ENCODE measurements at regions not wholly inside any gene's neighbourhood (a gene's known extent, or its start where the extent isn't known, plus 50 kb on each side); places are given as distances from the start of the nearest gene placed in this dataset.

DNA sequence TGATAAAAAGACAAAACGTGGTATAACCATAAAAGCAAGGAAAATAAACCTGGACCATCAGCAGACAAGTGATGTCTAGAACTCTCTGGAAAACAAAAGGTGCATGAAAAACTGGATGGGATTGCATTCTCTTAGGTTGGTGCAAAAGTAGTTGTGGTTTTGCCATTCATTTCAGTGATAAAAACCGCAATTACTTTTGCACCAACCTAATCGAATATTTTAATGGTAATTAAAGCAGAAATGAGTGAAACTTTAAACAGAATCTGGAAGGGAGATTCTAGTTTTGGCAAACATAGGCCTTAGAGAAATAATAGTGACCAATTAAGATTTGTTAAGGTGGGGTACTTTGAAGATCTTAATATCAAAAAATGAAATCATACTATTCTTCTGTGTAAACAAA, 800.8 kb upstream of the GYPC start:
- H3K4me1 ChIP-seq (ENCODE audit: control insufficient read depth in 1 of 2, extremely low read depth in 1 of 2, insufficient read depth in 2 of 2, low read length in 2 of 2) = no peaks in the 10 kb centered on the region
- H3K9me3 ChIP-seq = no peaks in the 10 kb centered on the region
- Mint-ChIP-seq H3K36me3 (no peaks in the 10 kb centered on the region), H3K9me3 (peaks cover under 1 to 8% (median 6%) of the 10 kb centered on the region in 3 donors), H3K27me3 (peaks cover 0 to 4% of the 10 kb centered on the region in 2 donors), H3K27ac (no peak overlapping the region), H3K4me1 (no peaks in the 10 kb centered on the region), H3K4me3 (no peak overlapping the region)
- CTCF ChIA-PET = no interaction called here
- no peaks in the 10 kb centered on the region for H3K36me3 ChIP-seq (ENCODE audit: control insufficient read depth in 2 of 2, extremely low read depth in 1 of 2, insufficient read depth in 1 of 2, low read length in 1 of 2)
- H3K27me3 ChIP-seq (replicated peaks in 1 of 2; ENCODE audit: control insufficient read depth in 2 of 2, extremely low read depth in 1 of 2, insufficient read depth in 2 of 2, low read length in 1 of 2) = no peaks in the 10 kb centered on the region
- ATAC-seq (replicated peaks in 1 of 4) (no peak), DNase-seq (no peak)
- POLR2A ChIA-PET = no interaction called here
- H3K27ac ChIP-seq (ENCODE audit: low read length) = no peak overlapping the region
- no peak overlapping the region for H3K4me3 ChIP-seq (ENCODE audit: control insufficient read depth in 1 of 2, extremely low read depth in 1 of 2, low read length in 1 of 2)
- no CpG with 5 or more reads among the region's 3 CpGs for WGBS (ENCODE audit: insufficient coverage)

DNA sequence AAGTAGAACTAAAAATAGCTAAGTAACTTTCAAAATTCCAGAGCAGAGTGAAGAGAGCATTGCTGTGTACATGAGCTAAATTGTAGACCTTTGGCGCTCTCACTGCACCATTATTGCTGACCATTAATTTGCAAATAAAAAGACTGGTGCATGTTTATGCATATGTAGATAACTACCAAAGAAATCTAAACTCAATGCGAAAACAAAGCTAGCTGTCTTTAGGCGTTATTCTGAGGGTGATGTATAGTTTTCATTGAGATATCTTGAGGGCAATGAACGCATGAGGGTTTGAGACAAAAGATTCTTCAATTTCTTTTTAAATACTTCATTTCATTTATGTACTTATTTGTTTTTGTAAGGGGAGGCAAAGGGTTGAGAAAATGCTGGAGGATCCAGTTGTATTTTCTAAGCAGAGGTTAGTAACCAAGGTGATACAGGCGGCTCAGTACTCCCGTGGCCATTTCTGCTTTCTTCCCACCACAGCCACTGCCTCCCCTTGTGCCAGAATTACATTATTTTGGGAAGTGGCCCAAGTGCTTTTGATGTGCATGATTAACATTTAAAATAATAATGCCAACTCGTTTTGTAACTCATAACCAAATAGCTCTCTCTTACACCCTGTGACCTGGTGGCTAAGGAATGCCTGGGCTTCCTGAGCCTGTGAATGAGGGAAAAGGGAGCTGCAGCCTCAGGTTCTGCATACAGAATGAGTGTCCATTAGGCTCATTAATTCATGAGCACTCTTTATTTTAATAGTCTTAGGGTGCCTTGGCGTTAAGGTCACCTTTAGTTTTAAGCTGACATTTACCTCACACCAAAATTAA, 797.8 kb upstream of the GYPC start:
- H3K4me3 ChIP-seq (ENCODE audit: control insufficient read depth in 1 of 2, extremely low read depth in 1 of 2, low read length in 1 of 2) = no peak overlapping the region
- DNase-seq (no peak), ATAC-seq (replicated peaks in 1 of 4) (no peak)
- Mint-ChIP-seq H3K4me3 (no peak overlapping the region), H3K27me3 (no peaks in the 10 kb centered on the region), H3K9me3 (peaks cover 0 to 8% (median 6%) of the 10 kb centered on the region in 3 donors), H3K36me3 (no peaks in the 10 kb centered on the region), H3K27ac (no peak overlapping the region), H3K4me1 (no peaks in the 10 kb centered on the region)
- H3K36me3 ChIP-seq (ENCODE audit: control insufficient read depth in 2 of 2, extremely low read depth in 1 of 2, insufficient read depth in 1 of 2, low read length in 1 of 2) = no peaks in the 10 kb centered on the region
- no peaks in the 10 kb centered on the region for H3K27me3 ChIP-seq (replicated peaks in 1 of 2; ENCODE audit: control insufficient read depth in 2 of 2, extremely low read depth in 1 of 2, insufficient read depth in 2 of 2, low read length in 1 of 2)
- WGBS (ENCODE audit: insufficient coverage) = 75% methylated on average over 1 of the region's 8 CpGs
- H3K9me3 ChIP-seq = no peaks in the 10 kb centered on the region
- no peaks in the 10 kb centered on the region for H3K4me1 ChIP-seq (ENCODE audit: control insufficient read depth in 1 of 2, extremely low read depth in 1 of 2, insufficient read depth in 2 of 2, low read length in 2 of 2)
- H3K27ac ChIP-seq (ENCODE audit: low read length) = no peak overlapping the region
- ChIA-PET CTCF (no interaction called here), POLR2A (no interaction called here)

DNA sequence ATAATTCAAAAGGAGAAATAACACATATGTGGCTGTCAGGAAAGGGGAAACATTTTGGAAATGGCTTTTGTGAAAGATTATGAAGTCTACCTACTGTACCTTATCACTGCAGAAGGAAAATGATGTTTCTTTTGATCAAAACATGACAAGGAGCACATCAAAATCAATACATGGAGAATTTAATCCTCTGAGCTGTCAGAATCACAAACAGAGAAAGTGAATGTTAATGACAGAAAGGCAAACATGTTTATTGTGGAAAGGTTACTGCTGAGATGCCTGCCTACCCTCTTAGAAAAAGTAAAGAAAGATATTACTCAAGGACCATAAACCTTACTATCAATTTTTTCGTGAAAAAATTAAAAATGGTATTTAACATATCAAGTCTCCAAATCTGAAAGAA, 794.5 kb upstream of the GYPC start:
- CTCF ChIA-PET = no interaction called here
- H3K9me3 ChIP-seq = no peaks in the 10 kb centered on the region
- H3K4me1 ChIP-seq (ENCODE audit: control insufficient read depth in 1 of 2, extremely low read depth in 1 of 2, insufficient read depth in 2 of 2, low read length in 2 of 2) = no peaks in the 10 kb centered on the region
- no peak for ATAC-seq (replicated peaks in 1 of 4)
- H3K4me1 Mint-ChIP-seq = no peaks in the 10 kb centered on the region
- H3K4me3 Mint-ChIP-seq = no peak overlapping the region
- H3K27me3 Mint-ChIP-seq = no peaks in the 10 kb centered on the region
- H3K4me3 ChIP-seq (ENCODE audit: control insufficient read depth in 1 of 2, extremely low read depth in 1 of 2, low read length in 1 of 2) = no peak overlapping the region
- peaks cover 0 to 9% (median 5%) of the 10 kb centered on the region in 3 donors for H3K9me3 Mint-ChIP-seq
- POLR2A ChIA-PET = no interaction called here
- no peak for DNase-seq
- H3K36me3 ChIP-seq (ENCODE audit: control insufficient read depth in 2 of 2, extremely low read depth in 1 of 2, insufficient read depth in 1 of 2, low read length in 1 of 2) = no peaks in the 10 kb centered on the region
- no CpG with 5 or more reads among the region's 1 CpG for WGBS (ENCODE audit: insufficient coverage)
- no peaks in the 10 kb centered on the region for H3K36me3 Mint-ChIP-seq
- no peaks in the 10 kb centered on the region for H3K27me3 ChIP-seq (replicated peaks in 1 of 2; ENCODE audit: control insufficient read depth in 2 of 2, extremely low read depth in 1 of 2, insufficient read depth in 2 of 2, low read length in 1 of 2)
- H3K27ac Mint-ChIP-seq = no peak overlapping the region
- H3K27ac ChIP-seq (ENCODE audit: low read length) = no peak overlapping the region

DNA sequence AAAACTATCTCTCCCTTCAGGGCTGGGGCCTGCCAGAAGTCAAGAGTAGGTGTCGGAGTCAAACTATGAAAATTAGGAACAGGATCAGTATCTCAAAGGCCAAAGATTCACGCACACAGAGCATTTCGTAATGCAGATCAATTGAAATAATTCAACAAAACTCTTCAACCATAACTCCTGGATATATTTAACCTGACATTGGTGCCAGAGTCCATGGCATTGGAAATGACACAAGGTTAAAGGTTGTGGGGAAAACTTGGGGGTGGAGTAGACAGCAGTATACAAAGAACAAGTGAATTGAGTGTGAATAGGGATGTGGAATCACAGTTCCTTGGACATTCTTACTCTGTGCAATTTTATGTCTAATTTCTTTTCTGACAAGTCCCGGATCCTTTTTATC, 788.0 kb upstream of the GYPC start:
- no peaks in the 10 kb centered on the region for H3K4me1 Mint-ChIP-seq
- no peak overlapping the region for H3K27ac Mint-ChIP-seq
- ATAC-seq (replicated peaks in 1 of 4) (no peak), DNase-seq (no peak)
- H3K27ac ChIP-seq (ENCODE audit: low read length) = no peak overlapping the region
- H3K9me3 Mint-ChIP-seq = peaks cover 0 to 4% (median 0%) of the 10 kb centered on the region in 3 donors
- CTCF ChIA-PET = no interaction called here
- no peak overlapping the region for H3K4me3 ChIP-seq (ENCODE audit: control insufficient read depth in 1 of 2, extremely low read depth in 1 of 2, low read length in 1 of 2)
- H3K4me3 Mint-ChIP-seq = no peak overlapping the region
- H3K9me3 ChIP-seq = no peaks in the 10 kb centered on the region
- WGBS (ENCODE audit: insufficient coverage) = no CpG with 5 or more reads among the region's 4 CpGs
- POLR2A ChIA-PET = no interaction called here
- no peaks in the 10 kb centered on the region for H3K36me3 ChIP-seq (ENCODE audit: control insufficient read depth in 2 of 2, extremely low read depth in 1 of 2, insufficient read depth in 1 of 2, low read length in 1 of 2)
- H3K4me1 ChIP-seq (ENCODE audit: control insufficient read depth in 1 of 2, extremely low read depth in 1 of 2, insufficient read depth in 2 of 2, low read length in 2 of 2) = no peaks in the 10 kb centered on the region
- H3K36me3 Mint-ChIP-seq = no peaks in the 10 kb centered on the region
- H3K27me3 Mint-ChIP-seq = no peaks in the 10 kb centered on the region
- H3K27me3 ChIP-seq (replicated peaks in 1 of 2; ENCODE audit: control insufficient read depth in 2 of 2, extremely low read depth in 1 of 2, insufficient read depth in 2 of 2, low read length in 1 of 2) = no peaks in the 10 kb centered on the region

DNA sequence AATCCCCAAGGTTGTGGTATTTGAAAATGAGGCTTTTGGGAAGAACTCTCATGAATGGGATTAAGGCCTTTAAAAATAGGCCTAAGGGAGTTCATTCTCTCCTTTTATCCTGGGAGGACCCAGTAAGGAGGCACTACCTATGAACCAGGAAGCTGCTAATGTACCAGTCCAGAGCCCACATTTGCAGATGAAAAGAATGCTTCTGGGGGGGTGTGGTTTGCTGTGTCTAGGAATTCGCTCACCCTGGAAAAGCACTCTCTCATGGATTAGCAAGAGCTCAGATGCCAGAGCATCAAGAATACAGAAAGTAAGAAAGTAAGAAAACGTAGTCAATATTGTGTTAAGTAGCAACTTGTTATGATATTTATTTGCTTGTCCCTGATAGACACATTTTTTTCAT, 785.7 kb upstream of the GYPC start:
- Mint-ChIP-seq H3K4me1 (no peaks in the 10 kb centered on the region), H3K36me3 (no peaks in the 10 kb centered on the region), H3K9me3 (peaks cover 0 to 4% (median 0%) of the 10 kb centered on the region in 3 donors), H3K27me3 (no peaks in the 10 kb centered on the region), H3K4me3 (no peak overlapping the region), H3K27ac (no peak overlapping the region)
- no peaks in the 10 kb centered on the region for H3K27me3 ChIP-seq (replicated peaks in 1 of 2; ENCODE audit: control insufficient read depth in 2 of 2, extremely low read depth in 1 of 2, insufficient read depth in 2 of 2, low read length in 1 of 2)
- no peak overlapping the region for H3K4me3 ChIP-seq (ENCODE audit: control insufficient read depth in 1 of 2, extremely low read depth in 1 of 2, low read length in 1 of 2)
- H3K36me3 ChIP-seq (ENCODE audit: control insufficient read depth in 2 of 2, extremely low read depth in 1 of 2, insufficient read depth in 1 of 2, low read length in 1 of 2) = no peaks in the 10 kb centered on the region
- WGBS (ENCODE audit: insufficient coverage) = no CpG with 5 or more reads among the region's 2 CpGs
- ChIA-PET CTCF (no interaction called here), POLR2A (no interaction called here)
- DNase-seq = no peak
- H3K27ac ChIP-seq (ENCODE audit: low read length) = no peak overlapping the region
- H3K9me3 ChIP-seq = no peaks in the 10 kb centered on the region
- H3K4me1 ChIP-seq (ENCODE audit: control insufficient read depth in 1 of 2, extremely low read depth in 1 of 2, insufficient read depth in 2 of 2, low read length in 2 of 2) = no peaks in the 10 kb centered on the region
- no peak for ATAC-seq (replicated peaks in 1 of 4)

DNA sequence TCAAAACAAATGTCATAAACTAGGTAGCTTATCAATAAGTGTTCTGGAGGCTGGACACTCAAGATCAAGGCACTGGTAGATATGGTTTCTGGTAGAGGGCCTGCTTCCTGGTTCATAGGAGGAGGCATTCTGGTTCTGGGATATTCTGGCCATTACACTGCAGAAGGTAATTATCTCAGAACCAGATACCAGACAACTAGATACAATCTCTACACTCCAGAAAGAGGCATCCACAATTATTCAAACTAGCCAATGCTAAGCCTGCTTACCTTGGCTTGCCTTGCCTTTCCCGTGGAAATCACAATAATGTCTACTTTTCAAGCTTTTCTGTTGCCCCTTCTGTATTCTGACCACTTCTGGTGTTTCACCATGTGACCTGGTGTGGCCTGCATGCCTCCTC, 785.2 kb upstream of the GYPC start:
- DNase-seq (no peak), ATAC-seq (replicated peaks in 1 of 4) (no peak)
- CTCF ChIA-PET = no interaction called here
- H3K27me3 Mint-ChIP-seq = no peaks in the 10 kb centered on the region
- no peaks in the 10 kb centered on the region for H3K27me3 ChIP-seq (replicated peaks in 1 of 2; ENCODE audit: control insufficient read depth in 2 of 2, extremely low read depth in 1 of 2, insufficient read depth in 2 of 2, low read length in 1 of 2)
- no peak overlapping the region for H3K27ac ChIP-seq (ENCODE audit: low read length)
- H3K4me3 Mint-ChIP-seq = no peak overlapping the region
- WGBS (ENCODE audit: insufficient coverage) = 22% methylated on average over 1 of the region's 1 CpG
- H3K9me3 ChIP-seq = no peaks in the 10 kb centered on the region
- H3K27ac Mint-ChIP-seq = no peak overlapping the region
- POLR2A ChIA-PET = no interaction called here
- peaks cover 0 to 4% (median 0%) of the 10 kb centered on the region in 3 donors for H3K9me3 Mint-ChIP-seq
- no peaks in the 10 kb centered on the region for H3K36me3 ChIP-seq (ENCODE audit: control insufficient read depth in 2 of 2, extremely low read depth in 1 of 2, insufficient read depth in 1 of 2, low read length in 1 of 2)
- H3K36me3 Mint-ChIP-seq = no peaks in the 10 kb centered on the region
- no peaks in the 10 kb centered on the region for H3K4me1 ChIP-seq (ENCODE audit: control insufficient read depth in 1 of 2, extremely low read depth in 1 of 2, insufficient read depth in 2 of 2, low read length in 2 of 2)
- no peak overlapping the region for H3K4me3 ChIP-seq (ENCODE audit: control insufficient read depth in 1 of 2, extremely low read depth in 1 of 2, low read length in 1 of 2)
- no peaks in the 10 kb centered on the region for H3K4me1 Mint-ChIP-seq

DNA sequence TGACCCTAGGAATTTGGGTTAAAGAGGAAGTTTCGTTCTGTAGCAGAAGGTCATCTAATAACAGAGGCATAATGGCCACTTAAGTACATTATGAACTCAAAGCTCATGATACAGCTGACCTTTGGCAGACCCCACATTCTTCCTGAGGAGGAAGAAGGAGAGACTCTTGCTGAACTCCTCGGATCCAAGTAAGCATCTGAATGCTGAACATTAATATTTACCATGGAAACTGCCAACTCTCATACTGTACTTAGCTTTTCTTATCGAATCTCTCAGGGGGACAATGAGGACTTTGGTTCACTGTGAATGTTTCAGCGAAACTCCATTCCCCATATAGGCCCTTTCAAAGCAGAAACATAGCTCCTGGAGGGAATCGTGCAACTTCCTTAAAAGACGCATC, 781.4 kb upstream of the GYPC start:
- ATAC-seq (replicated peaks in 1 of 4) (no peak), DNase-seq (no peak)
- Histone ChIP-seq H3K4me1 (ENCODE audit: control insufficient read depth in 1 of 2, extremely low read depth in 1 of 2, insufficient read depth in 2 of 2, low read length in 2 of 2) (no peaks in the 10 kb centered on the region), H3K27me3 (replicated peaks in 1 of 2; ENCODE audit: control insufficient read depth in 2 of 2, extremely low read depth in 1 of 2, insufficient read depth in 2 of 2, low read length in 1 of 2) (no peaks in the 10 kb centered on the region), H3K36me3 (ENCODE audit: control insufficient read depth in 2 of 2, extremely low read depth in 1 of 2, insufficient read depth in 1 of 2, low read length in 1 of 2) (no peaks in the 10 kb centered on the region), H3K27ac (ENCODE audit: low read length) (no peak overlapping the region), H3K9me3 (no peaks in the 10 kb centered on the region), H3K4me3 (ENCODE audit: control insufficient read depth in 1 of 2, extremely low read depth in 1 of 2, low read length in 1 of 2) (no peak overlapping the region)
- Mint-ChIP-seq H3K9me3 (peaks cover 0 to 4% (median 3%) of the 10 kb centered on the region in 3 donors), H3K27me3 (no peaks in the 10 kb centered on the region), H3K4me1 (no peaks in the 10 kb centered on the region), H3K27ac (no peak overlapping the region), H3K36me3 (no peaks in the 10 kb centered on the region), H3K4me3 (no peak overlapping the region)
- 40% methylated on average over 1 of the region's 6 CpGs for WGBS (ENCODE audit: insufficient coverage)
- ChIA-PET POLR2A (no interaction called here), CTCF (no interaction called here)
